ENCODE measurements at regions not wholly inside any gene's neighbourhood (a gene's known extent, or its start where the extent isn't known, plus 50 kb on each side); places are given as distances from the start of the nearest gene placed in this dataset.

DNA sequence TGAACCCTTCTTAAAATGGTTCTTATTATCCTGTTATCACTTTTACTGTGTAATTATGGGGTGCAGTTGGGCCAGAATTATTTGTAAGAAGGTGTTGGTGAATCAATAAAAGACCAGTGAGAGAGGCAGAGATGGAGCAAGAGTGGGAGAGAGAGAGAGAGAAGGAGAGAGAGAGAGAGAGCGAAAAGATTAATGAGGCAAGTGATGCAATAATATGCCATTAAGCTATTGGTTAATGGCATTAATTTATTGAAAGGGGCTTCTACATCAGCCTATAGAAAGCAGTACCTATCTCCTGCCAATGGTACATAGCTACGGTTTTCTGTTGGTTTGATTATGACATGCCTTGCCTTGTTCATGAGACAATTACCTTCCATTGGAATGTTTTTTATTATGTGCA is 388.7 kb downstream of the RPS6KC1 start:
- ATAC-seq (ENCODE audit: low read depth), result no peak
- H3K27ac Mint-ChIP-seq, result no peak overlapping the region
- Histone ChIP-seq H3K4me3 (ENCODE audit: control extremely low read depth in 1 of 5, extremely low read depth in 1 of 5, insufficient read depth in 1 of 5, low read depth in 2 of 5, low read length in 4 of 5) (no peak overlapping the region), H3K36me3 (replicated peaks in 1 of 2; ENCODE audit: control extremely low read depth in 1 of 2, control insufficient read depth in 1 of 2, extremely low read depth in 1 of 2, insufficient read depth in 2 of 2, low read length in 1 of 2) (no peaks in the 10 kb centered on the region), H3K79me2 (ENCODE audit: control insufficient read depth, insufficient read depth, low read length) (no peaks in the 10 kb centered on the region), H3K27ac (ENCODE audit: low read length in 2 of 2) (no peak overlapping the region), H2AFZ (ENCODE audit: insufficient read depth, low read depth, low read length, poor library complexity, severe bottlenecking) (no peak overlapping the region), H3K27me3 (replicated peaks in 1 of 4; ENCODE audit: control extremely low read depth in 1 of 4, control insufficient read depth in 3 of 4, insufficient read depth in 4 of 4, low read length in 3 of 4) (no peaks in the 10 kb centered on the region), H4K20me1 (ENCODE audit: control insufficient read depth, insufficient read depth, low read length, poor library complexity, severe bottlenecking) (no peaks in the 10 kb centered on the region), H3K4me2 (replicated peaks; ENCODE audit: low read depth, low read length, poor library complexity, severe bottlenecking) (no peak overlapping the region), H3K9ac (ENCODE audit: low read length) (no peak overlapping the region), H3K9me3 (ENCODE audit: control extremely low read depth in 1 of 3, control insufficient read depth in 2 of 3, insufficient read depth in 1 of 3, low read length in 2 of 3) (no peaks in the 10 kb centered on the region), H3K4me1 (ENCODE audit: control insufficient read depth in 2 of 2, insufficient read depth in 2 of 2, low read length in 2 of 2) (no peaks in the 10 kb centered on the region)
- H3K4me1 Mint-ChIP-seq, result no peaks in the 10 kb centered on the region
- ChIA-PET POLR2A (no interaction called here), CTCF (interaction anchor here (0.7 kb wide), 1 partner anchor 9 kb away, joined by 4 read pairs; no protein-coding TSS in a partner anchor)
- DNase-seq, result no peak
- intact Hi-C loops (cut with micrococcal nuclease), result no loop called here
- H3K9me3 Mint-ChIP-seq (ENCODE audit: insufficient read depth), result no peaks in the 10 kb centered on the region
- no peak overlapping the region for H3K4me3 Mint-ChIP-seq
- TF ChIP-seq EZH2 (IDR thresholded peaks at IDR 0.05; ENCODE audit: borderline replicate concordance, insufficient read depth, low read depth, low read length, poor library complexity, severe bottlenecking), result no peak
- no peak for TF ChIP-seq CTCF (IDR thresholded peaks at IDR 0.05)
- no peaks in the 10 kb centered on the region for H3K27me3 Mint-ChIP-seq
- WGBS (ENCODE audit: insufficient coverage), result no CpG with 5 or more reads among the region's 2 CpGs

- H3K4me1 Mint-ChIP-seq, result no peaks in the 10 kb centered on the region
- POLR2A ChIA-PET, result no interaction called here
- TF ChIP-seq EZH2 (IDR thresholded peaks at IDR 0.05; ENCODE audit: borderline replicate concordance, insufficient read depth, low read depth, low read length, poor library complexity, severe bottlenecking), result no peak
- no peak for TF ChIP-seq CTCF (IDR thresholded peaks at IDR 0.05)
- Histone ChIP-seq H3K9ac (ENCODE audit: low read length) (no peak overlapping the region), H4K20me1 (ENCODE audit: control insufficient read depth, insufficient read depth, low read length, poor library complexity, severe bottlenecking) (no peaks in the 10 kb centered on the region), H3K4me3 (ENCODE audit: control extremely low read depth in 1 of 5, extremely low read depth in 1 of 5, insufficient read depth in 1 of 5, low read depth in 2 of 5, low read length in 4 of 5) (no peak overlapping the region), H3K36me3 (replicated peaks in 1 of 2; ENCODE audit: control extremely low read depth in 1 of 2, control insufficient read depth in 1 of 2, extremely low read depth in 1 of 2, insufficient read depth in 2 of 2, low read length in 1 of 2) (no peaks in the 10 kb centered on the region), H3K9me3 (ENCODE audit: control extremely low read depth in 1 of 3, control insufficient read depth in 2 of 3, insufficient read depth in 1 of 3, low read length in 2 of 3) (no peaks in the 10 kb centered on the region), H3K27ac (ENCODE audit: low read length in 2 of 2) (no peak overlapping the region), H3K79me2 (ENCODE audit: control insufficient read depth, insufficient read depth, low read length) (no peaks in the 10 kb centered on the region), H2AFZ (ENCODE audit: insufficient read depth, low read depth, low read length, poor library complexity, severe bottlenecking) (no peak overlapping the region), H3K27me3 (replicated peaks in 1 of 4; ENCODE audit: control extremely low read depth in 1 of 4, control insufficient read depth in 3 of 4, insufficient read depth in 4 of 4, low read length in 3 of 4) (no peaks in the 10 kb centered on the region), H3K4me2 (replicated peaks; ENCODE audit: low read depth, low read length, poor library complexity, severe bottlenecking) (no peak overlapping the region), H3K4me1 (ENCODE audit: control insufficient read depth in 2 of 2, insufficient read depth in 2 of 2, low read length in 2 of 2) (no peaks in the 10 kb centered on the region)
- CTCF ChIA-PET, result no interaction called here
- H3K4me3 Mint-ChIP-seq, result no peak overlapping the region
- no peaks in the 10 kb centered on the region for H3K9me3 Mint-ChIP-seq (ENCODE audit: insufficient read depth)
- DNase-seq, result no peak
- no peak overlapping the region for H3K27ac Mint-ChIP-seq
- no peaks in the 10 kb centered on the region for H3K27me3 Mint-ChIP-seq
- WGBS (ENCODE audit: insufficient coverage), result 0% methylated on average over 1 of the region's 4 CpGs
- no peak for ATAC-seq (ENCODE audit: low read depth)
- intact Hi-C loops (cut with micrococcal nuclease), result no loop called here
Observed at GRCh38 chr1:213440766-213441165, 389.7 kb downstream of the RPS6KC1 start.

Measured in B cell (primary cell).